CD14-positive monocyte (primary cell): ENCODE measurements at regions not wholly inside any gene's neighbourhood (a gene's known extent, or its start where the extent isn't known, plus 50 kb on each side); places are given as distances from the start of the nearest gene placed in this dataset.
A peak's percentile ranks its signal among the peaks of the same experiment; 100 is the strongest.

Source experiments
- DNase-seq, 3 donors: peaks; one replicate each; pipeline ENCODE4 v3.0.0-alpha.2; 2011 to 2022
- H2AFZ ChIP-seq: 2 replicates; pipeline ENCODE4 v1.6.0; 2012; ENCODE audit warnings: mild to moderate bottlenecking, low read depth, low read length, inconsistent platforms; ENCODE audit not compliant: insufficient read depth, poor library complexity, severe bottlenecking
- H3K27ac ChIP-seq, 2 donors: 1 replicate in 1 of 2; 2 replicates in 1 of 2; pipeline ENCODE4 v1.5.1; 2012 to 2013; ENCODE audit warnings: low read length in 2 of 2, control low read depth in 1 of 2, inconsistent platforms in 1 of 2, low read depth in 1 of 2, mild to moderate bottlenecking in 1 of 2
- H3K27me3 ChIP-seq, 2 donors: one replicate each; pipeline versions ENCODE4 v1.6.0 to v1.6.1; 2011 to 2013; ENCODE audit warnings: low read length in 2 of 2; ENCODE audit not compliant: control insufficient read depth in 2 of 2, insufficient read depth in 2 of 2
- H3K36me3 ChIP-seq, 2 donors: replicated peaks in 1 of 2; 1 replicate in 1 of 2; 2 replicates in 1 of 2; pipeline versions ENCODE4 v1.5.1 to v1.6.1; 2012 to 2013; ENCODE audit warnings: low read length in 2 of 2, control low read depth in 1 of 2, inconsistent platforms in 1 of 2, mild to moderate bottlenecking in 1 of 2; ENCODE audit not compliant: insufficient read depth in 2 of 2, control insufficient read depth in 1 of 2
- H3K4me1 ChIP-seq, 2 donors: 1 replicate in 1 of 2; 2 replicates in 1 of 2; pipeline versions ENCODE4 v1.5.1 to v1.6.1; 2012 to 2013; ENCODE audit warnings: low read length in 2 of 2, control low read depth in 1 of 2, inconsistent platforms in 1 of 2, mild to moderate bottlenecking in 1 of 2, moderate library complexity in 1 of 2; ENCODE audit not compliant: insufficient read depth in 2 of 2, control insufficient read depth in 1 of 2
- H3K4me2 ChIP-seq: replicated peaks from 2 replicates; pipeline ENCODE3; 2012; ENCODE audit warnings: low read length, moderate library complexity, mild to moderate bottlenecking; ENCODE audit not compliant: poor library complexity, severe bottlenecking; ENCODE audit errors: extremely low read depth
- H3K4me3 ChIP-seq, 3 experiments: fragments of 200-600 bp in 1 of 3; sonication (generic) in 1 of 3; replicated peaks in 1 of 3; 1 replicate in 2 of 3; 2 replicates in 1 of 3; pipeline ENCODE4 v1.5.1; 2011 to 2013; ENCODE audit warnings: low read length in 3 of 3, mild to moderate bottlenecking in 3 of 3, control low read depth in 2 of 3, low read depth in 2 of 3, inconsistent platforms in 1 of 3, moderate library complexity in 1 of 3
- H3K79me2 ChIP-seq: 2 replicates; pipeline ENCODE4 v1.6.0; 2012; ENCODE audit warnings: mild to moderate bottlenecking, control low read depth, inconsistent platforms, low read length, moderate library complexity; ENCODE audit not compliant: insufficient read depth
- H3K9ac ChIP-seq: 2 replicates; pipeline ENCODE4 v1.6.0; 2017; ENCODE audit warnings: low read length, mild to moderate bottlenecking; ENCODE audit not compliant: insufficient read depth, poor library complexity, severe bottlenecking
- H3K9me3 ChIP-seq, 2 donors: replicated peaks in 1 of 2; 1 replicate in 1 of 2; 2 replicates in 1 of 2; pipeline versions ENCODE4 v1.5.1 to v1.6.1; 2012 to 2013; ENCODE audit warnings: low read length in 2 of 2, control low read depth in 1 of 2; ENCODE audit not compliant: control insufficient read depth in 1 of 2, insufficient read depth in 1 of 2
- H4K20me1 ChIP-seq: 2 replicates; pipeline ENCODE4 v1.6.0; 2012; ENCODE audit warnings: mild to moderate bottlenecking, low read length, control low read depth, moderate library complexity; ENCODE audit not compliant: insufficient read depth
- H3K27ac Mint-ChIP-seq, 7 donors: one replicate each; pipeline ENCODE4 v1.8.0; 2020; ENCODE audit warnings: mild to moderate bottlenecking in 7 of 7, mixed read lengths in 7 of 7, moderate library complexity in 6 of 7, inconsistent platforms in 2 of 7
- H3K27me3 Mint-ChIP-seq, 3 donors: one replicate each; pipeline ENCODE4 v1.8.0; 2021 to 2022; ENCODE audit warnings: low read depth in 3 of 3, mild to moderate bottlenecking in 3 of 3, mixed read lengths in 3 of 3, moderate library complexity in 3 of 3, inconsistent platforms in 1 of 3
- H3K36me3 Mint-ChIP-seq, 2 donors: one replicate each; pipeline ENCODE4 v1.8.0; 2020; ENCODE audit warnings: mixed read lengths in 2 of 2, inconsistent platforms in 1 of 2, mild to moderate bottlenecking in 1 of 2
- H3K4me1 Mint-ChIP-seq: one replicate; pipeline ENCODE4 v1.8.0; 2020; ENCODE audit warnings: mild to moderate bottlenecking, mixed read lengths
- H3K4me3 Mint-ChIP-seq, 2 donors: one replicate each; pipeline ENCODE4 v1.8.0; 2020; ENCODE audit warnings: mild to moderate bottlenecking in 2 of 2, mixed read lengths in 2 of 2, moderate library complexity in 1 of 2
- H3K9me3 Mint-ChIP-seq, 7 donors: one replicate each; pipeline ENCODE4 v1.8.0; 2020 to 2022; ENCODE audit warnings: mixed read lengths in 7 of 7, mild to moderate bottlenecking in 6 of 7, moderate library complexity in 6 of 7, inconsistent platforms in 2 of 7
- WGBS: methylation state at CpG from one replicate; pipeline ENCODE4 v1.1.5; 2013; ENCODE audit warnings: missing lambda C conversion rate; ENCODE audit not compliant: insufficient coverage; 5-methylcytosine and 5-hydroxymethylcytosine counted together
- intact Hi-C, 2 donors: fragments of 100-400 bp; cut with micrococcal nuclease; formaldehyde crosslinking; loops; one replicate each; pipeline versions ENCODE4 v1.15.0 to v1.15.1; 2023
- TF ChIP-seq, protein P1 (sequence below): fragments of 200-600 bp; IDR thresholded peaks from one replicate; pipeline ENCODE4 v1.8.0; 2022; ENCODE audit warnings: antibody characterized with exemption, mild to moderate bottlenecking

DNA sequence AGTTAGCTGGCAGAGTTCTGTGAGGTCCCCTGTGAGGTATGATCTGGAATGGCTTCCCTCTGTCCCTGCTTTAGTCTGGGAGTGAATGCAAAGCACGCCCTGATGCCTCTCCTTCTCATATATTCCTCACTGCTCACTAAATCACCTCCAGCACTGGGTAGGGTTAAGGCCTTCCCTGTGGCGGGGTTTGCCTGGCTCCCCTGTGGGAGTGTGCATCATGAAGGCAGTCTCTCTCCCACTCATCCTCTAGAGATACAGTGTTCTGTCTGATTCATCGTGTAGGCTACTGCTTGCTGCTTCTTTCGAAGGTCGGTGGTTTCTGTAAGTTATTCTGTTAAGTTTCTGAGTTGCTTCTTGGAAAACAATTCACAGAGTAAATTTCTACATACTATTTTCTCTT is 420.0 kb upstream of the EYS start:
- intact Hi-C loops, result no loop called here
- H3K9me3 Mint-ChIP-seq, result peaks cover 5 to 16% (median 9%) of the 10 kb centered on the region in 7 donors
- WGBS, result no CpG with 5 or more reads among the region's 5 CpGs

DNA sequence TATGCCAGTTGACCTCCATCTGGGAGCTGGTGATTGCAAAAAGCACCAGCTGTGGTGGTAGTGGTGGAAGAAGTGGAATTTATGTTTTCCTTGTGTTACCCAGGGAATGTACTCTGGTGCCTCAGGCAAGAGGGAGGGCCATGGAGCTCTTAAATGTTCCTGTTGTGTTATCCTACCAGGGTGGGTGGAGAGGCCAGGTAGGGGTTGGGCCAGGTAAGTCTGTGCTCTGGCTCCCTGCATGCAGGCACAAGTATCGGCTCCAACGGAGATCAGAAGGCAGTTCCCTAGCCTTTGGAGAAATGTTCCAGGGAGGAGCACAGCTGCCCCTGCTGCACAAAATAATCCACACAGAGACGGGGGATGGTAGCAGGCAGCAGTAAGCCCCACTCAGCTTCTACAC is 419.3 kb upstream of the EYS start:
- TF ChIP-seq, protein P1, sequence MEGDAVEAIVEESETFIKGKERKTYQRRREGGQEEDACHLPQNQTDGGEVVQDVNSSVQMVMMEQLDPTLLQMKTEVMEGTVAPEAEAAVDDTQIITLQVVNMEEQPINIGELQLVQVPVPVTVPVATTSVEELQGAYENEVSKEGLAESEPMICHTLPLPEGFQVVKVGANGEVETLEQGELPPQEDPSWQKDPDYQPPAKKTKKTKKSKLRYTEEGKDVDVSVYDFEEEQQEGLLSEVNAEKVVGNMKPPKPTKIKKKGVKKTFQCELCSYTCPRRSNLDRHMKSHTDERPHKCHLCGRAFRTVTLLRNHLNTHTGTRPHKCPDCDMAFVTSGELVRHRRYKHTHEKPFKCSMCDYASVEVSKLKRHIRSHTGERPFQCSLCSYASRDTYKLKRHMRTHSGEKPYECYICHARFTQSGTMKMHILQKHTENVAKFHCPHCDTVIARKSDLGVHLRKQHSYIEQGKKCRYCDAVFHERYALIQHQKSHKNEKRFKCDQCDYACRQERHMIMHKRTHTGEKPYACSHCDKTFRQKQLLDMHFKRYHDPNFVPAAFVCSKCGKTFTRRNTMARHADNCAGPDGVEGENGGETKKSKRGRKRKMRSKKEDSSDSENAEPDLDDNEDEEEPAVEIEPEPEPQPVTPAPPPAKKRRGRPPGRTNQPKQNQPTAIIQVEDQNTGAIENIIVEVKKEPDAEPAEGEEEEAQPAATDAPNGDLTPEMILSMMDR, result no peak
- no peak overlapping the region for H3K9ac ChIP-seq
- no peak overlapping the region for H3K4me2 ChIP-seq
- no peak overlapping the region for H2AFZ ChIP-seq
- Mint-ChIP-seq H3K27ac (peak overlapping the region in 1 of 7 donors; percentile 20), H3K4me1 (no peaks in the 10 kb centered on the region), H3K4me3 (no peak overlapping the region), H3K36me3 (no peaks in the 10 kb centered on the region), H3K27me3 (peaks cover 0 to 1% (median 0%) of the 10 kb centered on the region in 3 donors), H3K9me3 (peaks cover 5 to 16% (median 9%) of the 10 kb centered on the region in 7 donors)
- no peaks in the 10 kb centered on the region for H3K4me1 ChIP-seq
- H4K20me1 ChIP-seq, result no peaks in the 10 kb centered on the region
- H3K27ac ChIP-seq, result no peak overlapping the region
- DNase-seq, result no peak
- peaks cover 21% of the 10 kb centered on the region in 2 donors for H3K9me3 ChIP-seq
- H3K79me2 ChIP-seq, result no peaks in the 10 kb centered on the region
- H3K27me3 ChIP-seq, result no peaks in the 10 kb centered on the region
- WGBS, result 78% methylated on average over 3 of the region's 3 CpGs
- intact Hi-C loops, result no loop called here
- no peak overlapping the region for H3K4me3 ChIP-seq
- no peaks in the 10 kb centered on the region for H3K36me3 ChIP-seq

More for the DNA sequence above, 420.0 kb upstream of the EYS start:
- Histone ChIP-seq H3K9me3 (peaks cover 21% of the 10 kb centered on the region in 2 donors), H3K27me3 (no peaks in the 10 kb centered on the region), H3K4me3 (no peak overlapping the region), H3K9ac (no peak overlapping the region), H4K20me1 (no peaks in the 10 kb centered on the region), H3K36me3 (no peaks in the 10 kb centered on the region), H3K27ac (no peak overlapping the region), H3K4me1 (no peaks in the 10 kb centered on the region), H3K79me2 (no peaks in the 10 kb centered on the region), H2AFZ (no peak overlapping the region), H3K4me2 (no peak overlapping the region)
- Mint-ChIP-seq H3K4me1 (no peaks in the 10 kb centered on the region), H3K4me3 (no peak overlapping the region), H3K36me3 (no peaks in the 10 kb centered on the region), H3K27ac (no peak overlapping the region), H3K27me3 (peaks cover 0 to 1% (median 0%) of the 10 kb centered on the region in 3 donors)
- TF ChIP-seq, protein P1, result no peak
- no peak for DNase-seq
